MM.1S (cell line): ENCODE measurements at regions not wholly inside any gene's neighbourhood (a gene's known extent, or its start where the extent isn't known, plus 50 kb on each side); places are given as distances from the start of the nearest gene placed in this dataset.

ENCODE experiments used
- DNase-seq: peaks from one replicate; pipeline ENCODE4 v3.0.0-alpha.2; 2015
- H2AFZ ChIP-seq: fragments of 300-600 bp; sonication (generic); 2 replicates; pipeline ENCODE4 v1.6.0; 2016; ENCODE audit warnings: antibody characterized with exemption, low read length
- H3F3A ChIP-seq: fragments of 300-600 bp; sonication (generic); 2 replicates; pipeline ENCODE4 v1.6.1; 2016; ENCODE audit warnings: mild to moderate bottlenecking, antibody characterized with exemption, low read length, moderate library complexity, mixed read lengths; ENCODE audit not compliant: insufficient read depth
- H3K27ac ChIP-seq: fragments of 300-600 bp; sonication (generic); 2 replicates; pipeline ENCODE4 v1.5.1; 2016; ENCODE audit warnings: mild to moderate bottlenecking, low read length
- H3K27me3 ChIP-seq: fragments of 300-600 bp; sonication (generic); replicated peaks from 2 replicates; pipeline ENCODE4 v1.6.0; 2016; ENCODE audit warnings: low read length; ENCODE audit not compliant: insufficient read depth
- H3K36me3 ChIP-seq: fragments of 300-600 bp; sonication (generic); replicated peaks from 2 replicates; pipeline ENCODE4 v1.6.1; 2016; ENCODE audit warnings: mild to moderate bottlenecking, low read length, mixed read lengths; ENCODE audit not compliant: insufficient read depth
- H3K4me1 ChIP-seq: fragments of 300-600 bp; sonication (generic); 2 replicates; pipeline ENCODE4 v1.6.1; 2016; ENCODE audit warnings: low read length, mixed read lengths
- H3K4me2 ChIP-seq: fragments of 300-600 bp; sonication (generic); 2 replicates; pipeline ENCODE4 v1.6.0; 2016; ENCODE audit warnings: low read depth, low read length
- H3K4me3 ChIP-seq: fragments of 300-600 bp; sonication (generic); 2 replicates; pipeline ENCODE4 v1.5.1; 2016; ENCODE audit warnings: low read length, mixed read lengths
- H3K79me2 ChIP-seq: fragments of 300-600 bp; sonication (generic); 2 replicates; pipeline ENCODE4 v1.6.1; 2016; ENCODE audit warnings: mixed run types, low read length, mixed read lengths
- H3K9ac ChIP-seq: fragments of 300-600 bp; sonication (generic); 2 replicates; pipeline ENCODE4 v1.6.1; 2016; ENCODE audit warnings: low read length, mixed read lengths
- H3K9me2 ChIP-seq: fragments of 300-600 bp; sonication (generic); replicated peaks from 2 replicates; pipeline ENCODE4 v1.6.1; 2016; ENCODE audit warnings: mild to moderate bottlenecking, low read length, mixed read lengths; ENCODE audit not compliant: insufficient read depth
- H3K9me3 ChIP-seq: fragments of 300-600 bp; sonication (generic); replicated peaks from 2 replicates; pipeline ENCODE4 v1.6.1; 2016; ENCODE audit warnings: mild to moderate bottlenecking, low read length, mixed read lengths; ENCODE audit not compliant: insufficient read depth
- H4K20me1 ChIP-seq: fragments of 300-600 bp; sonication (generic); 2 replicates; pipeline ENCODE4 v1.6.1; 2016; ENCODE audit warnings: mild to moderate bottlenecking, low read length, moderate library complexity, mixed read lengths; ENCODE audit not compliant: insufficient read depth
- EZH2 ChIP-seq: fragments of 300-600 bp; sonication (generic); optimal IDR thresholded peaks from 2 replicates; pipeline ENCODE3; 2017; ENCODE audit warnings: low read depth, mild to moderate bottlenecking, antibody characterized with exemption, low read length, mixed read lengths
- EZH2phosphoT487 ChIP-seq: fragments of 300-600 bp; sonication (generic); IDR thresholded peaks from 2 replicates; pipeline ENCODE4 v1.6.1; 2018; ENCODE audit warnings: antibody characterized with exemption, low read length
- TF ChIP-seq, protein P1 (sequence below): fragments of 300-600 bp; sonication (generic); IDR thresholded peaks from 2 replicates; pipeline ENCODE4 v1.5.1; 2016; ENCODE audit warnings: antibody characterized with exemption, low read length, mixed read lengths

DNA sequence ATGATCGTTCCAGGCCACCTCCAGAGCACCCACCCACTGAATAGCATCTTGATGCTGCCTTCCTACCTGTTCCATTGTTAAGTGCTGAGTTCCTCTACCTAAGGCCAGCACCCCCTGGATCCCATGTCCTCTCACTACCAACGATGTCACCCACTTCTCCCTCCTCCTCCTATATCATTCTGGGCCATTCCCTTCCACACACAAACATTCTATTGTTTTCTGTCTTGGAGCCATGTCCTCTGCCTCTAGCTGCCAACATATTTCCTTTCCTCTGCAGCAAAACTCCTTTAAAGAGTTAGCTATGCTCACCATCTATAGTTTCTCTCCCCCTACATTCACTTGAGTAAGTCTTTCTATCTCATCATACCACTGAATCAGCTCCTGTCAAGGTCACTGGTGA is 64.0 kb upstream of the ACKR3 start:
- no peaks in the 10 kb centered on the region for H3K9me3 ChIP-seq

DNA sequence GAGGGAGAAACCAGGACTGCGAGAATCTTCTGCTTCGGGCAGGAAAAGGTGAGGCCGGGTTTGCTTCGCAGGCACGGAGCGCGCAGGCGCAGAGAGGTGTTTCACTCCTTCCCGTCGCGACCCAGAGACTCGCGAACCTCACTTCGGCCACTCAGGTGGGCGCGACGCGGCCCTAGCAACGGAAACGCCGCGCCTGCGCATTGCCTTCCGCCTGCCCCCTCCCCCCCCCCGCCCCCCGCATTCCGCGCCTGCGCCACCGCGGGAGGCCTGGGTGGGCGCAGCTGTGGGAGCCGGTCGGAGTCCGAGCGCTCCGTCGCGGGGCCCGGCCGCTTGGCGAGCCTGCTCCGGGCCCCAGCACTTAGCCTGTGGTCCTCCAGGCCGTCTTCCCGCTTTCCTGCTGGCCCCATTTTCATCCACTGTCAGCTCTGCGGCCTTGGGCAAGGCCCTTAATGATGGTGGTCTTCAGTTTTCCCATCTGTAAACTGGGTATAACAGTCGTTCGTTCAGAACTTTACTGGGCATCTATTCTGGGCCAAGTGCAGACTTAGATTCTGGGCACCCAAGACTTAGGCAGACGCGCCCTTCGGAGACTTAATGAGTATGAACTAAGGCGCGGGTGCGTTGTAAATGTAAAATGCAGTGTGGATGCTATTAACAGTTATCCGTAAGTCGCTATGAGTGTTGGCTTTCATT is 62.1 kb upstream of the ACKR3 start:
- H3K4me2 ChIP-seq = no peak overlapping the region
- H3K4me3 ChIP-seq = no peak overlapping the region
- no peaks in the 10 kb centered on the region for H3F3A ChIP-seq
- no peaks in the 10 kb centered on the region for H3K36me3 ChIP-seq
- H3K9ac ChIP-seq = no peak overlapping the region
- no peak for DNase-seq
- no peaks in the 10 kb centered on the region for H4K20me1 ChIP-seq
- no peak for TF ChIP-seq EZH2
- TF ChIP-seq, protein P1, sequence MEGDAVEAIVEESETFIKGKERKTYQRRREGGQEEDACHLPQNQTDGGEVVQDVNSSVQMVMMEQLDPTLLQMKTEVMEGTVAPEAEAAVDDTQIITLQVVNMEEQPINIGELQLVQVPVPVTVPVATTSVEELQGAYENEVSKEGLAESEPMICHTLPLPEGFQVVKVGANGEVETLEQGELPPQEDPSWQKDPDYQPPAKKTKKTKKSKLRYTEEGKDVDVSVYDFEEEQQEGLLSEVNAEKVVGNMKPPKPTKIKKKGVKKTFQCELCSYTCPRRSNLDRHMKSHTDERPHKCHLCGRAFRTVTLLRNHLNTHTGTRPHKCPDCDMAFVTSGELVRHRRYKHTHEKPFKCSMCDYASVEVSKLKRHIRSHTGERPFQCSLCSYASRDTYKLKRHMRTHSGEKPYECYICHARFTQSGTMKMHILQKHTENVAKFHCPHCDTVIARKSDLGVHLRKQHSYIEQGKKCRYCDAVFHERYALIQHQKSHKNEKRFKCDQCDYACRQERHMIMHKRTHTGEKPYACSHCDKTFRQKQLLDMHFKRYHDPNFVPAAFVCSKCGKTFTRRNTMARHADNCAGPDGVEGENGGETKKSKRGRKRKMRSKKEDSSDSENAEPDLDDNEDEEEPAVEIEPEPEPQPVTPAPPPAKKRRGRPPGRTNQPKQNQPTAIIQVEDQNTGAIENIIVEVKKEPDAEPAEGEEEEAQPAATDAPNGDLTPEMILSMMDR = no peak
- TF ChIP-seq EZH2phosphoT487 = no peak
- H3K79me2 ChIP-seq = no peaks in the 10 kb centered on the region
- H3K9me2 ChIP-seq = no peaks in the 10 kb centered on the region
- no peaks in the 10 kb centered on the region for H3K4me1 ChIP-seq
- H3K9me3 ChIP-seq = no peaks in the 10 kb centered on the region
- no peak overlapping the region for H2AFZ ChIP-seq
- H3K27me3 ChIP-seq = no peaks in the 10 kb centered on the region
- no peak overlapping the region for H3K27ac ChIP-seq

More for the DNA sequence above, 64.0 kb upstream of the ACKR3 start:
- Histone ChIP-seq H3K4me3 (no peak overlapping the region), H3K9me2 (no peaks in the 10 kb centered on the region), H3K9ac (no peak overlapping the region), H3F3A (no peaks in the 10 kb centered on the region), H4K20me1 (no peaks in the 10 kb centered on the region), H3K36me3 (no peaks in the 10 kb centered on the region), H2AFZ (no peak overlapping the region), H3K4me1 (no peaks in the 10 kb centered on the region), H3K27ac (no peak overlapping the region), H3K4me2 (no peak overlapping the region), H3K79me2 (no peaks in the 10 kb centered on the region), H3K27me3 (no peaks in the 10 kb centered on the region)
- no peak for DNase-seq
- no peak for TF ChIP-seq EZH2phosphoT487
- no peak for TF ChIP-seq EZH2
- TF ChIP-seq, protein P1 = no peak

DNA sequence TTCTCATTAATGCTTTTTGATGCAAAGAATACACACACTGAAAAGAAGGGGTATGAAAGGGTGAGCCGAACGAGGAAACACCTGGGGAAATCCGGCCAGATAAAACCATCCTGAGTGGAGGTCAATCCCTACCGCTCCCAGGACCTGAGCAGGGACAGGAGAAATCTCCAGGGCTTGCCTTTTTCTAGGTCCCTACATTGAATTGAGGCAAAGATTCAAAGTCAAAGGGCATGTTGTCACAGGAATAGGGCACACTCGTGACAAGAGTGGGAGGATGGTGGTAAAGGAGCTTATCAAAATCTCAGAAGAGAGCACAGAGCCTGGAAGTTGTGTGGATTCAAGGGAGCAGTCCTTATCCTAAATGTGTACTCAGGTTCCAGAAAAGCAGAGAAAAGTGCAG is 61.2 kb upstream of the ACKR3 start:
- no peaks in the 10 kb centered on the region for H3K4me1 ChIP-seq
- no peak overlapping the region for H3K27ac ChIP-seq
- H3K9ac ChIP-seq = no peak overlapping the region
- H3F3A ChIP-seq = no peaks in the 10 kb centered on the region
- no peaks in the 10 kb centered on the region for H3K79me2 ChIP-seq
- no peak overlapping the region for H3K4me2 ChIP-seq
- no peak overlapping the region for H2AFZ ChIP-seq
- H3K9me3 ChIP-seq = no peaks in the 10 kb centered on the region
- no peaks in the 10 kb centered on the region for H3K27me3 ChIP-seq
- no peaks in the 10 kb centered on the region for H4K20me1 ChIP-seq
- no peak overlapping the region for H3K4me3 ChIP-seq
- H3K9me2 ChIP-seq = no peaks in the 10 kb centered on the region
- no peak for DNase-seq
- H3K36me3 ChIP-seq = no peaks in the 10 kb centered on the region
- TF ChIP-seq EZH2phosphoT487 = no peak
- TF ChIP-seq EZH2 = no peak
- TF ChIP-seq, protein P1 = no peak
